ENCODE measurements at regions not wholly inside any gene's neighbourhood (a gene's known extent, or its start where the extent isn't known, plus 50 kb on each side); places are given as distances from the start of the nearest gene placed in this dataset.
"Not testable (repeated sequence)": the region's sequence is repeated elsewhere in the genome, so short reads cannot be mapped to it uniquely, and the experiment has no call there.

DNA sequence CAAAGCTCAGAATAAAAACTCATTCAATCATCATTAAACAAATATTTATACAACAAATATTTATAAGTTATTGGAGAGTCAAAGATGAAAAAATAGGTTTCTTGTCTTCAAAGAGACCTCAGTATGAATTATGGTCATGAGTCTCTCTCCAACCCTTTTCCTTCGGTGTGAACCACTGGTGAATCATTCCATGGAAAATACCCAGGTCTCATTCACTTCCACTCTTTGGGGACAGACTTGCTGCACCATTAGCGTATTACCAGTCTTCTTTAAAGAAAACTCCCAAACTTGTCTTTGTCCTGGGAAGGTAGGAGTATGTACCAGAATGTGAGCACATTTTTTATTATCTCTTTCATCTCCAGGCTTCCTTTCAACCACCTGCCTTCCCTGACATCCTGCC, 257.4 kb upstream of the RBMS1 start:
- no peaks in the 10 kb centered on the region for H3K27me3 ChIP-seq
- no peaks in the 10 kb centered on the region; the same call in 1 of the 2 replicates for H3K4me1 ChIP-seq
- no peak for DNase-seq
- TF ChIP-seq, protein P1, sequence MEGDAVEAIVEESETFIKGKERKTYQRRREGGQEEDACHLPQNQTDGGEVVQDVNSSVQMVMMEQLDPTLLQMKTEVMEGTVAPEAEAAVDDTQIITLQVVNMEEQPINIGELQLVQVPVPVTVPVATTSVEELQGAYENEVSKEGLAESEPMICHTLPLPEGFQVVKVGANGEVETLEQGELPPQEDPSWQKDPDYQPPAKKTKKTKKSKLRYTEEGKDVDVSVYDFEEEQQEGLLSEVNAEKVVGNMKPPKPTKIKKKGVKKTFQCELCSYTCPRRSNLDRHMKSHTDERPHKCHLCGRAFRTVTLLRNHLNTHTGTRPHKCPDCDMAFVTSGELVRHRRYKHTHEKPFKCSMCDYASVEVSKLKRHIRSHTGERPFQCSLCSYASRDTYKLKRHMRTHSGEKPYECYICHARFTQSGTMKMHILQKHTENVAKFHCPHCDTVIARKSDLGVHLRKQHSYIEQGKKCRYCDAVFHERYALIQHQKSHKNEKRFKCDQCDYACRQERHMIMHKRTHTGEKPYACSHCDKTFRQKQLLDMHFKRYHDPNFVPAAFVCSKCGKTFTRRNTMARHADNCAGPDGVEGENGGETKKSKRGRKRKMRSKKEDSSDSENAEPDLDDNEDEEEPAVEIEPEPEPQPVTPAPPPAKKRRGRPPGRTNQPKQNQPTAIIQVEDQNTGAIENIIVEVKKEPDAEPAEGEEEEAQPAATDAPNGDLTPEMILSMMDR (IDR thresholded peaks at IDR 0.05; ENCODE audit: low read depth, low read length): no peak
- no peaks in the 10 kb centered on the region for H3K36me3 ChIP-seq
- H3K4me3 ChIP-seq (ENCODE audit: low read depth, low read length): no peak overlapping the region
- H3K9me3 ChIP-seq: no peaks in the 10 kb centered on the region

DNA sequence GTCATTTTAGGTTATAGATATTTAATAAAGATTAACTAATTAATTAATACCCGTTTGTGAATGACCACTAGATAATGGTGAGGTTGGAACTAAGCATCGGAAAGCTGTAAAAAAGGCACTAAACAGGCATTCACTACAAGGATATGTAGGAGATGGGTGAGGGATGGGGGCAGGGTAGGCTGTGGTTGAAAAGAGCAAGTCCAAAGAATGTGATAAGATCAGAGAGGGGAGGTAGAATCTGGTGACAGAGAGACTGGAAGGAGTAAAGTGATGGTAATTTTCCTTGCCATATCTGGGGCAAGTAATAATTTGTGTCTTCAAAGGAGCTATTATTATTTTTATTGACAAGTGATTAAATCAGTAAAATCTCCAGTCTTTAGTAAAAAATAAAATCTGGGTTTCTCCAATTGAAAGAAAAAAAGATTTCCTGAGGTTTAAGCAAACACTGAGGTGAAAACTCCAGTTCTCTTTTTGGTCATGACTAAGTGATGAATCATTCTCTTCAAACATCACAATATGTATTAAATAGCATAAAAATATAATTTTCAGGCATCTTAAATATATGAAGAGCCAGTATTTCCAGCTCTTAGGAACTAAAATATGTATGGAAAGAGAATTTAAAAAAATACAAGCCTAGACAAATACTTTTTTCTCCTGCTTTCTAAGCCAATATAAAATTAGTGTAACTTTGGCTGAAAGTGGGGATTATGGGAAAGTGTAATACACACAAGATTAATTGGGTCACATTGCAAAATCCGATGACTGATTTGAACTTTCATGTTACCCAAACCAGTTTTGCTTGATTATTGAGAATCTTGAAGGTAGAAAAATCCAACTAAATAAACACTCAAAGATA, 259.1 kb upstream of the RBMS1 start:
- TF ChIP-seq, protein P1 (IDR thresholded peaks at IDR 0.05; ENCODE audit: low read depth, low read length): no peak
- no peak for DNase-seq
- H3K4me1 ChIP-seq: no peaks in the 10 kb centered on the region; the same call in 1 of the 2 replicates
- H3K4me3 ChIP-seq (ENCODE audit: low read depth, low read length): no peak overlapping the region
- H3K36me3 ChIP-seq: no peaks in the 10 kb centered on the region
- H3K9me3 ChIP-seq: no peaks in the 10 kb centered on the region
- no peaks in the 10 kb centered on the region for H3K27me3 ChIP-seq

DNA sequence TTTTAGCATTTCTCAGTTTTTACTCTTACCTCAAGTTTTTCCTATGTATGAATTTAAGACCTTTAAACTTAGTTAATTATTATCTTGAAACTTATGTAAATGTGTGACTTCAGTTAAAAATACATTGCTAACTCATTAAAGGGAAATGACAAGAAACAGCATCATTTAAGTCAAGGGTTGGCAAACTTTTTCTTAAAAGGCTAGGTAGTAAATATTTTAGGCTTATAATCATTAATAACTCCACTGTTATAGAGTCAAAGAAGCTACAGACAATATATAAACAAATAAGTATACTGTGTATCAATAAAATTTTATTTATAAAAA, 259.7 kb upstream of the RBMS1 start:
- Histone ChIP-seq H3K36me3 (no peaks in the 10 kb centered on the region), H3K9me3 (no peaks in the 10 kb centered on the region), H3K4me3 (ENCODE audit: low read depth, low read length) (no peak overlapping the region), H3K27me3 (no peaks in the 10 kb centered on the region), H3K4me1 (no peaks in the 10 kb centered on the region; the same call in 1 of the 2 replicates)
- TF ChIP-seq, protein P1 (IDR thresholded peaks at IDR 0.05; ENCODE audit: low read depth, low read length): no peak
- DNase-seq: no peak

DNA sequence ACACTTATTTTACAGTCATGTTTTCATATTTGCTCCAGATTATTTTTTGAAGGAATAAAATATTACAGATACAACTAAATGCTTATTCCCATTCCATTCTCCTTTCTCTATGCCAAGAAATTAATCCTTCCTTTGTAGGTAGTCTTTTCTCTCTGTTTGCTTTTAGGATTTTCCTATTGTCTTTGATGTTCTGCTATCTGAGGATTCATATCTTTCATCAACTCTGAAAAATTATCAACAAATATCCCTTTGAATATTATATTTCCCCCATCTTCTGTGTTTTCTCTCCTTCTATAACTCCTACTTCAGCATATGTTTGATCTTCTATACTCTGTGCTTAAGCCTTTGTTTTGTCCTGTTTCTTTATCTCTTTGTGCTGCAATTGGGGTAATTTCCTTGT, 260.4 kb upstream of the RBMS1 start:
- TF ChIP-seq, protein P1 (IDR thresholded peaks at IDR 0.05; ENCODE audit: low read depth, low read length): no peak
- H3K4me1 ChIP-seq: no peaks in the 10 kb centered on the region; the same call in 1 of the 2 replicates
- no peak for DNase-seq

DNA sequence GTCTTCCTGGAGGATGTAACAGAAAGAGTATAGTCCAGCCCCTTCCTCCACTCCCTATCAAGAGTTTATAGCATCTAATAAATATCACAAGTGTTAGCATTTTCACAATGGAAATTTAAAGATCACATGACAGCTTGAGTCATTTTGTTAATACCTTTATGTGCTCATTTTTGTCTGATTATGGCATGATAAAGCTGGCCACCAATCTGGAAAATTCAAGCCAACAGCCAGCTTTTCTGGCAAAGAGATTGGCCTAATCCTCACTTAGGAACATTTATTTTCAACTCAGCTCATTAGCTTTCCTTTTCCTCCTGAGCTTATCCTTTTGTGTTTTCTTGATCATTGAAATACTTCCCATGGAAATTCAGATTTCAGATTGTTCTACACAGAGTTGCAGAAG, 262.9 kb upstream of the RBMS1 start:
- no peaks in the 10 kb centered on the region for H3K9me3 ChIP-seq
- no peaks in the 10 kb centered on the region for H3K36me3 ChIP-seq
- DNase-seq: no peak
- no peaks in the 10 kb centered on the region; the same call in 1 of the 2 replicates for H3K4me1 ChIP-seq
- no peaks in the 10 kb centered on the region for H3K27me3 ChIP-seq
- no peak overlapping the region for H3K4me3 ChIP-seq (ENCODE audit: low read depth, low read length)
- TF ChIP-seq, protein P1 (IDR thresholded peaks at IDR 0.05; ENCODE audit: low read depth, low read length): no peak

More for the DNA sequence above, 260.4 kb upstream of the RBMS1 start:
- no peak overlapping the region for H3K4me3 ChIP-seq (ENCODE audit: low read depth, low read length)
- H3K9me3 ChIP-seq: no peaks in the 10 kb centered on the region
- no peaks in the 10 kb centered on the region for H3K27me3 ChIP-seq
- no peaks in the 10 kb centered on the region for H3K36me3 ChIP-seq

DNA sequence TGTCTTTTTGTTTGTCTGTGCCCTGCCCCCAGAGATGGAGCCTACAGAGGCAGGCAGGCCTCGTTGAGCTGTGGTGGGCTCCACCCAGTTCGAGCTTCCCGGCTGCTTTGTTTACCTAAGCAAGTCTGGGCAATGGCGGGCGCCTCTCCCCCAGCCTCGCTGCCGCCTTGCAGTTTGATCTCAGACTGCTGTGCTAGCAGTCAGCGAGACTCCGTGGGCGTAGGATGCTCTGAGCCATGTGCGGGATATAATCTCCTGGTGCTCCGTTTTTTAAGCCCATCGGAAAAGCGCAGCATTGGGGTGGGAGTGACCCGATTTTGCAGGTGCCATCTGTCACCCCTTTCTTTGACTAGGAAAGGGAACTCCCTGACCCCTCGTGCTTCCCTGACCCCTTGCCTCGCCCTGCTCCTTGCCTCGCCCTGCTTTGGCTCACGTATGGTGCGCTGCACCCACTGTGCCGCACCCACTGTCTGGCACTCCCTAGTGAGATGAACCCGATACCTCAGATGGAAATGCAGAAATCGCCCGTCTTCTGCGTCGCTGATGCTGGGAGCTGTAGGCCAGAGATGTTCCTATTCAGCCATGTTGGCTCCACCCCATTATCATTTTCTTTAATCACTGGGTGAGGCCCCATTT, 269.0 kb upstream of the RBMS1 start:
- H3K27me3 ChIP-seq; H3K4me1 ChIP-seq; H3K36me3 ChIP-seq; H3K4me3 ChIP-seq (ENCODE audit: low read depth, low read length); H3K9me3 ChIP-seq; DNase-seq: not testable (repeated sequence)

Measured in BE2C (cell line).